GM12873 (cell line): ENCODE measurements at regions not wholly inside any gene's neighbourhood (a gene's known extent, or its start where the extent isn't known, plus 50 kb on each side); places are given as distances from the start of the nearest gene placed in this dataset.
A peak's percentile ranks its signal among the peaks of the same experiment; 100 is the strongest.

Source experiments
- CTCF ChIP-seq: IDR thresholded peaks from 2 replicates; pipeline ENCODE4 v1.5.1; 2012; ENCODE audit warnings: low read depth, mild to moderate bottlenecking, moderate library complexity, low read length, control low read depth; ENCODE audit not compliant: insufficient read depth; ENCODE audit errors: missing control alignments

- TF ChIP-seq CTCF: peak; percentile 68
Observed at GRCh38 chr5:106875591-106876297, 795.0 kb downstream of the EFNA5 start.

GRCh38 chr5:106874974-106875373, 795.8 kb downstream of the EFNA5 start:
- TF ChIP-seq CTCF: no peak

- no peak for TF ChIP-seq CTCF
Observed at GRCh38 chr5:106874531-106874930, 796.2 kb downstream of the EFNA5 start.

- no peak for TF ChIP-seq CTCF
Observed at GRCh38 chr5:106873568-106873967, 797.2 kb downstream of the EFNA5 start.

- TF ChIP-seq CTCF: no peak
Observed at GRCh38 chr5:106865279-106865678, 805.5 kb downstream of the EFNA5 start.

- no peak for TF ChIP-seq CTCF
Observed at GRCh38 chr5:106862450-106863193, 808.1 kb downstream of the EFNA5 start.

- TF ChIP-seq CTCF: no peak
Observed at GRCh38 chr5:106860398-106861044, 810.2 kb downstream of the EFNA5 start.
